ENCODE measurements at regions not wholly inside any gene's neighbourhood (a gene's known extent, or its start where the extent isn't known, plus 50 kb on each side); places are given as distances from the start of the nearest gene placed in this dataset.
"Not testable (repeated sequence)": the region's sequence is repeated elsewhere in the genome, so short reads cannot be mapped to it uniquely, and the experiment has no call there.

GRCh38 chr7:68573271-68574005 lies 1024.8 kb upstream of the AUTS2 start:
- no peak for FAIRE-seq

GRCh38 chr7:68576366-68576765 lies 1021.9 kb upstream of the AUTS2 start:
- DNase-seq (ENCODE audit: low spot score) (no peak), FAIRE-seq (no peak)

More at GRCh38 chr7:68573271-68574005, 1024.8 kb upstream of the AUTS2 start:
- DNase-seq (ENCODE audit: low spot score), result no peak

- FAIRE-seq, result no peak
- no peak for DNase-seq (ENCODE audit: low spot score)
Observed at GRCh38 chr7:68581417-68581816, 1016.9 kb upstream of the AUTS2 start.

GRCh38 chr7:68587599-68587998 lies 1010.7 kb upstream of the AUTS2 start:
- no peak for DNase-seq (ENCODE audit: low spot score)
- no peak for FAIRE-seq

- no peak for DNase-seq (ENCODE audit: low spot score)
- no peak for FAIRE-seq
Observed at GRCh38 chr7:68601826-68602225, 996.4 kb upstream of the AUTS2 start.

- FAIRE-seq, result no peak
- DNase-seq (ENCODE audit: low spot score), result no peak
Observed at GRCh38 chr7:68604541-68604940, 993.7 kb upstream of the AUTS2 start.

DNA sequence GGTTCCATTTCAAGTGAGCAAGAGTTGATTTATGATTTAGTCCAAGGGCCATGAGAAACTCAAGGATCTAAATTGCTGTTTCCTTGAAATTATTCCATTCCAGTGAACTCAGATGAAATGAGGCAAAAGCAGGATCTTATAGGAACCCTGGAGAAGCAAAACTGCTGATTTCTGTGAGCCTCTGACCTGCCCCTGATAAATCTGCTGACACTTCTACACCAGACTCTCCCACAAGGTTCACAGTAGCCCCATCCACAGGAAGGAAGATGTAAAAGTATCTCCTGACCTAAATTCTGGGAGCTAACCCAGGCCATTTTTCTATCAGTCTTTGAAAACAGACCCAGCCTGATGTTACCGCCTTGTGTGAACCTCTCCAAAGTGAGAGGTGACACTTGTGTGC lies 987.6 kb upstream of the AUTS2 start:
- no peak for FAIRE-seq
- no peak for DNase-seq (ENCODE audit: low spot score)

- FAIRE-seq (no peak), DNase-seq (ENCODE audit: low spot score) (no peak)
Observed at GRCh38 chr7:68613405-68613804, 984.9 kb upstream of the AUTS2 start.

DNA sequence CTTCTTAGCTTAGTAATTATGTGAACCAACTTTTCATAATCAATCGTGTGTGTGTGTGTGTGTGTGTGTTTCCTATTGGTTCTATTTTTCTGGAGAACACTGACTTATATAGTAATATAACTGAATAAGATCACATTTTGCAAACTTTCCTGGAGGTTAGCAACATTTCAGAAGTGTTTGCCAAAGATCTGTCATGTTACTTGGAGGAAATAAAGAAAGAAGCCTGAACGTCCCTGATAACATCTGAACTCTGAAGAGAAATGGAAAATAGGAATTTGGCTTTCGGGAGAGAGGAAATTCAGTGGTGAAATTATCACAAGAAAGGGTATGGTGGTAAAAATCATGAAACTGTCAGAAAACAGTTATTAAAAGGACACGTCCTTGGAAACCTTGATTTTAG lies 984.4 kb upstream of the AUTS2 start:
- FAIRE-seq, result no peak
- DNase-seq (ENCODE audit: low spot score), result no peak

GRCh38 chr7:68619526-68619925 lies 978.7 kb upstream of the AUTS2 start:
- DNase-seq (ENCODE audit: low spot score) (no peak), FAIRE-seq (no peak)

DNA sequence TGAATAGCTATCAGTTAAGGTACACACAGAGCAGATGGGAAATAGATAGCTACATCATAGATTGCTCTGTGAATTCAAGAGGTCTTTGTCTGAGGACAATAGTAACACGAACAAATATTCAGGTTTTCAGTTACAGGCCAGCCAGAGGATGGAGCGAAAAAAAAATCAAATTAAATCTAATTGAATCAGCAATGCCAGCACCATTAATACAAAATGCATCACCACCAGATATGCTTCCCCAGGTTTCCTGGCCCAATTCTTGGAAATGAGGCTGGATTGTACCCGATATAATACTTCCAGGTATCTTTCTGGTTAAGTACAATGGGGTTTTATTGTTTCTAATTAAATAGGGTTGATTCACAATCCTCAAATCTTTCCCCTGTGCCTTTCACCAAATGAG lies 975.8 kb upstream of the AUTS2 start:
- DNase-seq (ENCODE audit: low spot score) (no peak), FAIRE-seq (no peak)

GRCh38 chr7:68623030-68623429 lies 975.2 kb upstream of the AUTS2 start:
- DNase-seq (ENCODE audit: low spot score) (no peak), FAIRE-seq (no peak)

DNA sequence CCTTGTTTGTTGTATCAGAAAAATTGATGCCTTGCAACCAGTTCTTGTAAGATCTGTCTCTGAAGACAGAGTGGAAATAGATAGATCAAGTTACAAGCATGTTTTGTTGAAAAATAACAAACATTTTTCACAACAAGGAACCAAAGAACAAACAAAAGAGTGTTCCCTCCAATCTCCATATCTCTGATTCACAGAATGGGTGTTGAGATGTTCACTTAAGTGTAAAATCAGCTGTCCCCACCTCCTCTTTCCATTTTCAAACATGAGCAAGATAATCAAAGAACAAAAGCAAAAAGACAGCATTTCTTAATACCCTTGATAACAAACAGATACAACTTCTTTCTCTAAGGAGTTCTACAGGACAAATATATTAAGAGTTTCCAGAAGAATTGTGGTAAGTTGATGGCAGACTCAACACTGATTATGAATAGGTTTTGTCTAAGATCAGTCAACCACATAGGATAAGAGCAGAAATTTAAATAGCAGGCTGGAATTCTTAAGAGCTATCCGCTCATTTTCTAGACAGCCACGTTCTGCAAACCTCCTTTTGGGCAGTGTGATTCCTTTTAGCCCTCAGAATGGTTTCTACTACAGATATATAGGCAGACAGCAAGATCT lies 970.9 kb upstream of the AUTS2 start:
- DNase-seq (ENCODE audit: low spot score) (no peak), FAIRE-seq (no peak)

DNA sequence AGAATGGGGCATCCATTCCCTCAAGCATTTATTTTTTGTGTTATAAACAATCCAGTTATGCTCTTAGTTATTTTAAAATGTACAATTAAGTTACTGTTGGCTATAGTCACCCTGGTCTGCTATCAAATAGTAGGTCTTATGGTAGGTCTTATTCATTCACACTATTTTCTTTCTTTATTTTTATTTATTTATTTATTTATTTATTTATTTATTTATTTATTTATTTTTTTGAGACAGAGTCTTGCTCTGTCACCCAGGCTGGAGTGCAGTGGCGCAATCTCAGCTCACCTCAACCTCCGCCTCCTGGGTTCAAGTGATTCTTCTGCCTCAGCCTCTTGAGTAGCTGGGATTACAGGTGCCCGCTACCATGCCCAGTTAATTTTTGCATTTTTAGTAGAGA lies 967.4 kb upstream of the AUTS2 start:
- not testable (repeated sequence) for FAIRE-seq; DNase-seq (ENCODE audit: low spot score)

- DNase-seq (ENCODE audit: low spot score) (no peak), FAIRE-seq (no peak)
Observed at GRCh38 chr7:68640103-68640502, 958.2 kb upstream of the AUTS2 start.

DNA sequence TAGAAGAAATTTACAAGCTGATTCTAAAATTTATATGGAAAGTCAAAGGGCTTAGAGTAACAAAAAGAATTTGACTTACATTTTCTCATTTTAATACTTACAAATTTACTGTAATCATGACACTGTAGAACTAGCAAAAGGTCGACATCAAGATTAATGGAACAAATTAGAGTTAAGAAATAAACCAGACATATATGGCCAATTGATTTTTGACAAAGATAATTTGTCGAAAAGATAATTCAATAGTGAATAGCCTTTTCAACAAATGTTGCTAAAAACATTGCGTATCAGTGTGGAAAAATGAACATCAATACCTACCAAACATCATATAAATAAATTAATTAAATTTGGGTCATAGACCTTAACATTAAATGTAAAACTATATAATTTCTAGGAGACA lies 955.5 kb upstream of the AUTS2 start:
- FAIRE-seq (no peak), DNase-seq (ENCODE audit: low spot score) (no peak)

DNA sequence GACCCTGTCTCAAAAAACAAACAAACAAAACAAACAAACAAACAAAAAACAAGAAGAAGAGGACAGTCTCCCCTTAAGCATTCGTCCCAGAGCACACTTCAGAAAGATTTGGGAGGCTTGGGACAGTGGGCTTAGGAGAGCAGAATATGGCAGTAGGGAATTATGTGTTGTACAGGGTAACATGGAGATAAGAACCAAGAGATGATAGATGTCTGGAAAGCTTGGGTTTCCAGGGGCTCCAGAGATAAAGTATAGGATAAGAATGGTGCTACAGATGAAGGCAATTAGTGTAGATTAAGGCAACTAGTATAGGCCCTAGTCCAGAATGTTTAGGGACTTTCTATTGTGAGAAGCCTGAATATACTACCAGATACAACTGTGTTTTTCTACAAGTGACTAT lies 934.9 kb upstream of the AUTS2 start:
- FAIRE-seq (no peak), DNase-seq (ENCODE audit: low spot score) (no peak)

DNA sequence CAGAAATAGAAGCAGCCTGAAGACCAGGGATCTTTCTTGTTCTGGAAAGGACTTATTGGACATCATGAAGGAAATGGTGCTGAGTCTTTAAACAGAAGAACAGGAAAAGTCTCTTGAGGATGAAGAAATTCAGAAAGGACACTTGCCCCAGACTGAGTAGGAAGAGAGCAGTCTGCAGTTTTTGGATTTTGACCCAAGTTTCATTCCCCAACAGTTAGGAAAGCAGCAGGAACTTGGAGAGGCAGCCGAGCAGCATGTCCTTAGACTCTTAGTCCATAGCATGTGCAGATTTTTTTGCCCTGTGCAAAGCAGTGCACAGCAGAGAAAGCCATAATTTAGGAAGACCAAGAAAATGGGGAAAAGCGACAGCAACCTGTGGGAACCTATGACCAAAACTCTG lies 927.2 kb upstream of the AUTS2 start:
- FAIRE-seq (no peak), DNase-seq (ENCODE audit: low spot score) (no peak)

GRCh38 chr7:68671671-68672070 lies 926.6 kb upstream of the AUTS2 start:
- no peak for FAIRE-seq
- no peak for DNase-seq (ENCODE audit: low spot score)

DNA sequence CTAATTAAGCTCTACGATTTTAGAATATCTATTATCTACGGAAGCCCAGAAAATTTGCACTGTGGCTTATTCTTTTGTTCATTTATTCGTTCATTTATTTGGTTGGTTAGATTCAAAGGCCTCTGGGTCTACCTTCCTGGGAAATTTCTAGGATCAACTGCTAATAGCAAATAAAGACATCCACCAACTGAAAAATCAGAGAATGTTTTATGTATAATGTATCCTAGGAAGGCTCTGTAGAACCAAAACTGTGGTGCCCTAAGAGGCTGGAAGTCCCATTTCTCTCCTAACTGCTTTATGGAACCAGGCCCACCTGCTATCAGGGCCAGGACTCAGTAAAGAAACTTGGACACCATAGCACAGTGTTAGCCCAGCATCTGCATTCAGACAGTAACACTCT lies 923.4 kb upstream of the AUTS2 start:
- no peak for FAIRE-seq
- no peak for DNase-seq (ENCODE audit: low spot score)

DNA sequence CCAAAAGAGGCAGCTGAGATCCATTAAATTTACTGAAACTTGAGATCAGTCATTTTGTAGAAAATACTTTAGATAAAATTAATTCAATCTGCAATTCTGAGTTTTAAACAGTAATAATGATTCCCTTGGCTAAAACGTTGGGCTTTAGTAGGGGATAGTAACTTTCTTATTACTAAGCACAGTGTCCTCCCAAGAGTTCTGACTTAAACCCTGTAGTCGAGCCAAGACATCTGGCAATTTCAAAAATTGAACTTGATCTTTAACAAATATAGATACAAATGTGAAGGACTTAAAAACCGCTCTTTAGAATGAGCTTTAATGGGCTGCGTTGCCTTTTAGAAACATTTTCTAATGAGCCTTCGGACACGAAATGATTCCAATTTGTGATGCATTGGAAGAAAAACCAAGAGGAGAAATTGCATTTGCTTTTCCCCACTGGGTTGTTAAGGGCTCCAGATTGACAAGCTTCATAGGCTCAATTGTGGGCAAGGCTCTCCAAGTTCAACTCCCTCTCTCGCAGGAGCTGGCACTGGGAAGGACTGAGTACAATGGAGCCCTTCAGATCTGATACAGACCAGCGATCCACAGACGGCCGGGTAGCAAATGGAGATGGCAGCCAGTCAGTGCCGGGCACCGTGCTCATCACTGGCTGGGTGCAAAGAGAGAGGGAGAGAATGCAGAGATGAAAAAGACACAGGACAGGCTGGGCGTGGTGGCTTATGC lies 921.3 kb upstream of the AUTS2 start:
- FAIRE-seq (no peak), DNase-seq (ENCODE audit: low spot score) (no peak)

DNA sequence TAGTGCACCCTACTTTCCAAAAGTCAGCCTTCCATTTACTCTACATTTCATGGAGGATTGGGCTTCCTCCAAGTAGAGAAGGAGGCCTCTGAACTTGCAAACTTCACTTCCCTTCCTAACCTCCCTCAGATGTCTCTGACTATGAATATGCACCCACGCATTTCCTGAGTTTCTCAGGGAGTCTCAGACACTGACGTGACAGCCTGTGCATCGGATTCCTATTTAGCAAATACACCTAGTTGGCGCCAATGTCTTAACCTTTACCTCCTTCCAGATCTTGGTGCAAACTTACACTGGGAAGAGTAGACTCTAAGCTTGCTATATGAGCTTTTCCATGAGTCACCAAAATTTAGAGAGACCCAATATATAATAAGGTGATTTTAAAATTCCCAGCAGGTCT lies 920.1 kb upstream of the AUTS2 start:
- FAIRE-seq (no peak), DNase-seq (ENCODE audit: low spot score) (no peak)

Measured in urothelium cell line (cell line).